ENCODE measurements at regions not wholly inside any gene's neighbourhood (a gene's known extent, or its start where the extent isn't known, plus 50 kb on each side); places are given as distances from the start of the nearest gene placed in this dataset.

GRCh38 chr2:18703555-18703954 lies 114.2 kb upstream of the NT5C1B start:
- Histone ChIP-seq H3K36me3 (no peaks in the 10 kb centered on the region), H3K4me3 (no peak overlapping the region), H3K9me3 (no peaks in the 10 kb centered on the region), H3K27me3 (no peaks in the 10 kb centered on the region), H3K4me1 (no peaks in the 10 kb centered on the region), H3K27ac (no peak overlapping the region)
- in situ Hi-C loops (cut with MboI; ENCODE audit: low sequenced_read_pairs in 4 of 4) (no loop called here), intact Hi-C loops (cut with DNase I; ENCODE audit: low total_unique reads) (no loop called here)
- ATAC-seq (no peak), DNase-seq (no peak)
- no peak for TF ChIP-seq CTCF (IDR thresholded peaks at IDR 0.05 in 4 of 5, conservative IDR thresholded peaks at IDR 0.05 in 1 of 5)
- no peak for TF ChIP-seq POLR2A (IDR thresholded peaks at IDR 0.05)

GRCh38 chr2:18701981-18702380 lies 112.6 kb upstream of the NT5C1B start:
- Histone ChIP-seq H3K4me3 (no peak overlapping the region), H3K27ac (no peak overlapping the region), H3K36me3 (no peaks in the 10 kb centered on the region), H3K4me1 (no peaks in the 10 kb centered on the region), H3K27me3 (no peaks in the 10 kb centered on the region), H3K9me3 (no peaks in the 10 kb centered on the region)
- no peak for ATAC-seq
- DNase-seq: no peak
- no peak for TF ChIP-seq POLR2A (IDR thresholded peaks at IDR 0.05)
- TF ChIP-seq CTCF (IDR thresholded peaks at IDR 0.05 in 4 of 5, conservative IDR thresholded peaks at IDR 0.05 in 1 of 5): no peak
- intact Hi-C loops (cut with DNase I; ENCODE audit: low total_unique reads) (no loop called here), in situ Hi-C loops (cut with MboI; ENCODE audit: low sequenced_read_pairs in 4 of 4) (no loop called here)

- intact Hi-C loops (cut with DNase I; ENCODE audit: low total_unique reads): no loop called here
- no peak for ATAC-seq
- no peak for DNase-seq
Observed at GRCh38 chr2:18701546-18701945, 112.2 kb upstream of the NT5C1B start.

GRCh38 chr2:18690342-18690741 lies 101.0 kb upstream of the NT5C1B start:
- Histone ChIP-seq H3K4me3 (no peak overlapping the region), H3K4me1 (no peaks in the 10 kb centered on the region), H3K27ac (no peak overlapping the region), H3K36me3 (no peaks in the 10 kb centered on the region), H3K9me3 (no peaks in the 10 kb centered on the region), H3K27me3 (no peaks in the 10 kb centered on the region)
- in situ Hi-C loops (cut with MboI; ENCODE audit: low sequenced_read_pairs in 4 of 4): no loop called here
- TF ChIP-seq POLR2A (IDR thresholded peaks at IDR 0.05) (no peak), CTCF (IDR thresholded peaks at IDR 0.05 in 4 of 5, conservative IDR thresholded peaks at IDR 0.05 in 1 of 5) (no peak)
- ATAC-seq (no peak), DNase-seq (no peak)
- intact Hi-C loops (cut with DNase I; ENCODE audit: low total_unique reads): no loop called here

More at GRCh38 chr2:18701546-18701945, 112.2 kb upstream of the NT5C1B start:
- in situ Hi-C loops (cut with MboI; ENCODE audit: low sequenced_read_pairs in 4 of 4): no loop called here
- TF ChIP-seq CTCF (IDR thresholded peaks at IDR 0.05 in 4 of 5, conservative IDR thresholded peaks at IDR 0.05 in 1 of 5): no peak
- no peak for TF ChIP-seq POLR2A (IDR thresholded peaks at IDR 0.05)
- Histone ChIP-seq H3K9me3 (no peaks in the 10 kb centered on the region), H3K36me3 (no peaks in the 10 kb centered on the region), H3K4me3 (no peak overlapping the region), H3K27ac (no peak overlapping the region), H3K4me1 (no peaks in the 10 kb centered on the region), H3K27me3 (no peaks in the 10 kb centered on the region)
